ENCODE measurements at regions not wholly inside any gene's neighbourhood (a gene's known extent, or its start where the extent isn't known, plus 50 kb on each side); places are given as distances from the start of the nearest gene placed in this dataset.

DNA sequence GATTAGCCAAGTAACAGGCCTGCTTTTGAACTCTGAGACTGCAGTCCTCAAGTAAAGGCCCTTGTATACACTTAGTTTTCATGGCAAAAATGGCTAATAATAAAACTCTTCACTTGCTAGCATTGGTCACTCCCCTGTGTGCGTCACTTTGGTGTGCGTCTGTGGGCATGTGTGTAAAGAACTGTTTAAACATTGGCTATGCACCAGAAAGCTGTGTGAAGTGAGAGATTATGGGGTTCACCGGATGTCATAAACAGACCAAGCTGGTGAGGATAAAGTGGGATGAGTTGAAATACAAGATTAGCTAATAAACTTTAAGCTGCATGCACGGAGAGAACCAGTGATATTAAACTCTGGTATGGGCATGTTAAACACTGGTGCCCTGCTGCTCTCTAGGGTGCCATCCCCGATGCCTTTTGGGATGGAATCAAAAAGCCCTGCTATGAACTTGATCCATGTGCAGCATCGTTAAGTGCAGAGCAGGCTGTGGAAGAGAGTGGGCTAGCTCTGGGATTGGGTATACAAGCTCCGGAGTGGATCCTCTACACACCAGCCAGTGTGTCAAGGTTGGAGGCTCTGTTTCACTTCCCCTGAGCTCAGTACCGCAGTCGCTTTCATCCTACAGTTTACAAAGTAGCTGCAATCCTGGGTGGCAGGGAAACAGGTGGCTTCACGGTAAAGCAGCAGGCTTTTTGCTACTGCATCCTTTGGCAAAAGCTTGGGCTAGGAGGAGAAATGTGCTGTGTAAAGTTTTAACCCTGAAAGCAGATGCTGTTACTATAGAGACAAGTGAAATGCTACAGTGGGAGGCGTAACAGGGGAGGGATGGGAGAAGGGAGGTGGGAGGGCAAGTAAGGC is 108.3 kb upstream of the SLC4A4 start:
- FAIRE-seq = no peak
- Histone ChIP-seq H2AK5ac (ENCODE audit: low read depth, low read length) (no peak overlapping the region), H3K4ac (replicated peaks; ENCODE audit: insufficient read length, low read depth, low read length) (no peak overlapping the region), H3K56ac (replicated peaks; ENCODE audit: insufficient read length, low read depth, low read length) (no peak overlapping the region), H3K9me3 (ENCODE audit: insufficient read depth in 2 of 2, low read depth in 1 of 2, low read length in 1 of 2) (no peaks in the 10 kb centered on the region), H3K18ac (ENCODE audit: extremely low read depth, low read length) (no peak overlapping the region), H3K36me3 (ENCODE audit: control insufficient read depth in 2 of 4, insufficient read depth in 4 of 4, low read length in 3 of 4) (no peaks in the 10 kb centered on the region), H2BK5ac (ENCODE audit: low read depth, low read length) (no peak overlapping the region), H3K27me3 (replicated peaks in 1 of 4; ENCODE audit: control insufficient read depth in 3 of 4, extremely low read depth in 1 of 4, insufficient read depth in 3 of 4, low read length in 3 of 4) (no peaks in the 10 kb centered on the region), H3K23ac (ENCODE audit: insufficient read length) (no peak overlapping the region), H3K79me1 (ENCODE audit: low read depth, low read length) (no peaks in the 10 kb centered on the region), H3K14ac (ENCODE audit: insufficient read length) (no peak overlapping the region), H3K4me2 (ENCODE audit: insufficient read depth in 1 of 2, low read depth in 2 of 2, low read length in 2 of 2) (no peak overlapping the region), H3K27ac (ENCODE audit: low read depth, low read length) (no peak overlapping the region), H2BK120ac (replicated peaks; ENCODE audit: low read depth, low read length) (no peak overlapping the region), H2BK12ac (ENCODE audit: low read depth, low read length) (peak overlapping the region; percentile 21; the same call in 1 of the 2 replicates), H3K4me1 (replicated peaks in 1 of 4; ENCODE audit: control insufficient read depth in 3 of 4, insufficient read depth in 4 of 4, low read length in 3 of 4) (peaks cover 0 to 9% (median 5%) of the 10 kb centered on the region in 4 experiments; a peak in 4 of 7 replicates), H2BK15ac (ENCODE audit: low read length) (no peak overlapping the region), H3K9ac (replicated peaks in 1 of 4; ENCODE audit: extremely low read depth in 1 of 4, low read depth in 3 of 4, low read length in 3 of 4) (no peak overlapping the region), H4K5ac (ENCODE audit: insufficient read length, low read depth, low read length) (no peak overlapping the region), H4K20me1 (replicated peaks in 1 of 2; ENCODE audit: control insufficient read depth in 1 of 2, insufficient read depth in 2 of 2, low read length in 2 of 2) (no peaks in the 10 kb centered on the region), H3K23me2 (ENCODE audit: low read depth, low read length) (no peaks in the 10 kb centered on the region), H4K8ac (ENCODE audit: extremely low read depth, insufficient read depth, low read length) (no peak overlapping the region), H4K91ac (replicated peaks; ENCODE audit: insufficient read length, low read length) (no peak overlapping the region), H3K4me3 (ENCODE audit: extremely low read depth in 1 of 4, insufficient read depth in 2 of 4, low read depth in 3 of 4, low read length in 4 of 4) (no peak overlapping the region), H2BK20ac (ENCODE audit: low read length) (no peak overlapping the region), H2AFZ (ENCODE audit: low read length) (no peak overlapping the region), H3K79me2 (ENCODE audit: control insufficient read depth in 1 of 2, insufficient read depth in 2 of 2, low read length in 2 of 2) (no peaks in the 10 kb centered on the region)
- no peak for DNase-seq (ENCODE audit: low read depth in 1 of 2, low spot score in 2 of 2)
- POLR2A ChIA-PET (ENCODE audit: partially characterized antibody) = no interaction called here
- 86% methylated on average over 11 of the region's 11 CpGs; no CpG with 5 or more reads in 1 of the 2 experiments for whole genome bisulfite sequencing, 2 experiments (ENCODE audit: extremely low coverage in 1 of 2, insufficient coverage in 1 of 2, insufficient read length in 1 of 2, insufficient replicate concordance in 2 of 2, low coverage in 1 of 2, low lambda C conversion rate in 2 of 2, missing lambda C conversion rate in 1 of 2)
- CTCF ChIA-PET (ENCODE audit: partially characterized antibody) = interaction anchor here (0.6 to 5.7 kb wide), 37 partner anchors 10 to 1713 kb away, joined by 3 to 69 read pairs (median 3); no protein-coding TSS in a partner anchor
- TF ChIP-seq SP2 (IDR thresholded peaks at IDR 0.05; ENCODE audit: low read length) = no peak
- no peak for TF ChIP-seq TAF1 (IDR thresholded peaks at IDR 0.05; ENCODE audit: low read depth, low read length)
- TF ChIP-seq, protein P1, sequence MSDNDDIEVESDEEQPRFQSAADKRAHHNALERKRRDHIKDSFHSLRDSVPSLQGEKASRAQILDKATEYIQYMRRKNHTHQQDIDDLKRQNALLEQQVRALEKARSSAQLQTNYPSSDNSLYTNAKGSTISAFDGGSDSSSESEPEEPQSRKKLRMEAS (IDR thresholded peaks at IDR 0.05) = no peak
- TF ChIP-seq, protein P2, sequence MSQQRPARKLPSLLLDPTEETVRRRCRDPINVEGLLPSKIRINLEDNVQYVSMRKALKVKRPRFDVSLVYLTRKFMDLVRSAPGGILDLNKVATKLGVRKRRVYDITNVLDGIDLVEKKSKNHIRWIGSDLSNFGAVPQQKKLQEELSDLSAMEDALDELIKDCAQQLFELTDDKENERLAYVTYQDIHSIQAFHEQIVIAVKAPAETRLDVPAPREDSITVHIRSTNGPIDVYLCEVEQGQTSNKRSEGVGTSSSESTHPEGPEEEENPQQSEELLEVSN (IDR thresholded peaks at IDR 0.05) = no peak
- TF ChIP-seq SP4 (IDR thresholded peaks at IDR 0.05; ENCODE audit: low read length) = no peak
- no peak for TF ChIP-seq CBX8 (IDR thresholded peaks at IDR 0.05; ENCODE audit: borderline replicate concordance, low read depth, low read length)
- TF ChIP-seq SIX5 (IDR thresholded peaks at IDR 0.05; ENCODE audit: low read depth, low read length) = no peak
- no peak for TF ChIP-seq SRF (IDR thresholded peaks at IDR 0.05; ENCODE audit: low read depth, low read length)
- no peak for TF ChIP-seq POU5F1 (IDR thresholded peaks at IDR 0.05; ENCODE audit: low read depth, low read length)
- TF ChIP-seq SAP30 (IDR thresholded peaks at IDR 0.05; ENCODE audit: insufficient read depth, insufficient replicate concordance, low read length) = no peak
- no peak for TF ChIP-seq CREB1 (IDR thresholded peaks at IDR 0.05)
- no peak for TF ChIP-seq SIRT6 (IDR thresholded peaks at IDR 0.05; ENCODE audit: low read length)
- TF ChIP-seq JUN (IDR thresholded peaks at IDR 0.05; ENCODE audit: low read depth, low read length) = no peak
